HepG2 (cell line): ENCODE measurements at regions not wholly inside any gene's neighbourhood (a gene's known extent, or its start where the extent isn't known, plus 50 kb on each side); places are given as distances from the start of the nearest gene placed in this dataset.

Source experiments
- ATF3 ChIP-seq: sonication (generic); formaldehyde crosslinking; IDR thresholded peaks from 2 replicates; pipeline ENCODE4 v1.4.0; 2020; ENCODE audit warnings: missing genetic modification reagents
- BHLHE40 ChIP-seq: IDR thresholded peaks from 2 replicates; pipeline ENCODE4 v1.6.1; 2011; ENCODE audit warnings: low read length, improper control_type of control experiment
- FOSL1 ChIP-seq: sonication (generic); formaldehyde crosslinking; IDR thresholded peaks from 2 replicates; pipeline ENCODE4 v1.9.0; 2021; ENCODE audit warnings: missing genetic modification reagents, borderline replicate concordance
- FOSL2 ChIP-seq: sonication (generic); formaldehyde crosslinking; IDR thresholded peaks from 2 replicates; pipeline ENCODE4 v1.4.0; 2020; ENCODE audit warnings: missing genetic modification reagents
- FOXA3 ChIP-seq: IDR thresholded peaks from 2 replicates; pipeline ENCODE4 v1.6.1; 2016; ENCODE audit warnings: missing genetic modification reagents, missing compliant biosample characterization
- HOXA5 ChIP-seq: sonication (generic); formaldehyde crosslinking; IDR thresholded peaks from 2 replicates; pipeline ENCODE4 v1.4.0; 2020; ENCODE audit warnings: missing genetic modification reagents
- JUND ChIP-seq: sonication (generic); formaldehyde crosslinking; IDR thresholded peaks from 2 replicates; pipeline ENCODE4 v1.8.0; 2022; ENCODE audit warnings: mild to moderate bottlenecking, missing genetic modification reagents
- MAFF ChIP-seq: IDR thresholded peaks from 2 replicates; pipeline ENCODE4 v1.6.1; 2011; ENCODE audit warnings: low read depth, low read length, improper control_type of control experiment
- MAFK ChIP-seq, 2 experiments: IDR thresholded peaks in 1 of 2; conservative IDR thresholded peaks in 1 of 2; 2 replicates each; pipeline ENCODE4 v1.6.1; 2011; ENCODE audit warnings: improper control_type of control experiment in 2 of 2, low read length in 2 of 2
- RBAK ChIP-seq: sonication (generic); formaldehyde crosslinking; IDR thresholded peaks from 2 replicates; pipeline ENCODE4 v1.5.1; 2020; ENCODE audit warnings: mild to moderate bottlenecking, missing genetic modification reagents
- SAP130 ChIP-seq: IDR thresholded peaks from 2 replicates; pipeline ENCODE4 v1.6.1; 2016; ENCODE audit warnings: low read depth
- TCF7L2 ChIP-seq: IDR thresholded peaks from 2 replicates; pipeline ENCODE4 v1.6.1; 2011; ENCODE audit warnings: mild to moderate bottlenecking, low read depth, low read length, moderate library complexity
- ZBTB44 ChIP-seq: sonication (generic); formaldehyde crosslinking; IDR thresholded peaks from 2 replicates; pipeline ENCODE4 v1.4.0; 2020; ENCODE audit warnings: missing genetic modification reagents
- ZMAT3 ChIP-seq: sonication (generic); formaldehyde crosslinking; conservative IDR thresholded peaks from 2 replicates; pipeline ENCODE4 v1.7.0; 2021; ENCODE audit warnings: missing genetic modification reagents
- ZNF512B ChIP-seq: sonication (generic); formaldehyde crosslinking; IDR thresholded peaks from 2 replicates; pipeline ENCODE4 v1.5.1; 2020; ENCODE audit warnings: missing genetic modification reagents, mild to moderate bottlenecking, borderline replicate concordance
- ZNF546 ChIP-seq: sonication (generic); formaldehyde crosslinking; conservative IDR thresholded peaks from 2 replicates; pipeline ENCODE4 v1.8.1; 2023; ENCODE audit warnings: mild to moderate bottlenecking, missing genetic modification reagents
- ZNF629 ChIP-seq: sonication (generic); formaldehyde crosslinking; conservative IDR thresholded peaks from 2 replicates; pipeline ENCODE4 v1.5.0; 2020; ENCODE audit warnings: missing genetic modification reagents
- ZNF747 ChIP-seq: sonication (generic); formaldehyde crosslinking; IDR thresholded peaks from 2 replicates; pipeline ENCODE4 v1.8.1; 2023; ENCODE audit warnings: missing genetic modification reagents, mild to moderate bottlenecking, borderline replicate concordance
- TF ChIP-seq, protein P1 (sequence below): sonication (generic); formaldehyde crosslinking; IDR thresholded peaks from 2 replicates; pipeline ENCODE4 v1.4.0; 2020; ENCODE audit warnings: missing genetic modification reagents
- TF ChIP-seq, protein P2 (sequence below): sonication (generic); formaldehyde crosslinking; IDR thresholded peaks from 2 replicates; pipeline ENCODE4 v1.5.0; 2020; ENCODE audit warnings: missing genetic modification reagents, mild to moderate bottlenecking, borderline replicate concordance

GRCh38 chr5:178786859-178787499, 56.5 kb upstream of the ZNF354A start (continued):
- TF ChIP-seq MAFK (conservative IDR thresholded peaks at IDR 0.05 in 1 of 2, IDR thresholded peaks at IDR 0.05 in 1 of 2; ENCODE audit: low read length in 2 of 2) (peak; percentile 88 to 94), ZNF546 (no peak), TCF7L2 (no peak), MAFF (peak; percentile 90), ZNF747 (CRISPR knock-in tag) (no peak), FOXA3 (CRISPR knock-in tag) (peak; percentile 68), FOSL2 (CRISPR knock-in tag) (peak; percentile 95), ATF3 (CRISPR knock-in tag) (peak; percentile 43; the same call in 1 of the 2 replicates), RBAK (CRISPR knock-in tag) (no peak), HOXA5 (no peak), ZNF629 (no peak), SAP130 (CRISPR knock-in tag) (peak; percentile 40; the same call in 1 of the 2 replicates), ZNF512B (CRISPR knock-in tag) (no peak), JUND (CRISPR knock-in tag) (0 out of 2 replicates have a peak, but pooled peaks have one; percentile 63), ZMAT3 (CRISPR knock-in tag) (no peak), BHLHE40 (peak; percentile 69), FOSL1 (CRISPR knock-in tag) (peak; percentile 67), ZBTB44 (no peak)
- TF ChIP-seq, protein P1, sequence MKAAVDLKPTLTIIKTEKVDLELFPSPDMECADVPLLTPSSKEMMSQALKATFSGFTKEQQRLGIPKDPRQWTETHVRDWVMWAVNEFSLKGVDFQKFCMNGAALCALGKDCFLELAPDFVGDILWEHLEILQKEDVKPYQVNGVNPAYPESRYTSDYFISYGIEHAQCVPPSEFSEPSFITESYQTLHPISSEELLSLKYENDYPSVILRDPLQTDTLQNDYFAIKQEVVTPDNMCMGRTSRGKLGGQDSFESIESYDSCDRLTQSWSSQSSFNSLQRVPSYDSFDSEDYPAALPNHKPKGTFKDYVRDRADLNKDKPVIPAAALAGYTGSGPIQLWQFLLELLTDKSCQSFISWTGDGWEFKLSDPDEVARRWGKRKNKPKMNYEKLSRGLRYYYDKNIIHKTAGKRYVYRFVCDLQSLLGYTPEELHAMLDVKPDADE (CRISPR knock-in tag): no peak
- TF ChIP-seq, protein P2, sequence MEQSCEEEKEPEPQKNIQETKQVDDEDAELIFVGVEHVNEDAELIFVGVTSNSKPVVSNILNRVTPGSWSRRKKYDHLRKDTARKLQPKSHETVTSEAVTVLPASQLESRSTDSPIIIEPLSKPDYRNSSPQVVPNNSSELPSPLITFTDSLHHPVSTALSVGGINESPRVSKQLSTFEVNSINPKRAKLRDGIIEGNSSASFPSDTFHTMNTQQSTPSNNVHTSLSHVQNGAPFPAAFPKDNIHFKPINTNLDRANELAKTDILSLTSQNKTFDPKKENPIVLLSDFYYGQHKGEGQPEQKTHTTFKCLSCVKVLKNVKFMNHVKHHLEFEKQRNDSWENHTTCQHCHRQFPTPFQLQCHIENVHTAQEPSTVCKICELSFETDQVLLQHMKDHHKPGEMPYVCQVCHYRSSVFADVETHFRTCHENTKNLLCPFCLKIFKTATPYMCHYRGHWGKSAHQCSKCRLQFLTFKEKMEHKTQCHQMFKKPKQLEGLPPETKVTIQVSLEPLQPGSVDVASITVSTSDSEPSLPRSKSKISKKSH (CRISPR knock-in tag): no peak
